Esophagus (tissue), 2 donors: ENCODE measurements at regions not wholly inside any gene's neighbourhood (a gene's known extent, or its start where the extent isn't known, plus 50 kb on each side); places are given as distances from the start of the nearest gene placed in this dataset.

ENCODE experiments used
- H3K27ac ChIP-seq, 2 donors: one replicate each; pipeline ENCODE4 v1.5.1; 2013; ENCODE audit warnings: low read depth in 2 of 2, mild to moderate bottlenecking in 2 of 2, inconsistent platforms in 1 of 2, low read length in 1 of 2, moderate library complexity in 1 of 2
- H3K27me3 ChIP-seq, 2 donors: one replicate each; pipeline ENCODE4 v1.6.1; 2013; ENCODE audit warnings: low read length in 2 of 2, control low read depth in 1 of 2, mild to moderate bottlenecking in 1 of 2; ENCODE audit not compliant: insufficient read depth in 2 of 2, control insufficient read depth in 1 of 2
- H3K36me3 ChIP-seq, 2 donors: one replicate each; pipeline ENCODE4 v1.6.1; 2013; ENCODE audit warnings: low read length in 1 of 2; ENCODE audit not compliant: control insufficient read depth in 2 of 2, insufficient read depth in 2 of 2
- H3K4me1 ChIP-seq, 2 donors: one replicate each; pipeline ENCODE4 v1.6.1; 2013; ENCODE audit warnings: low read length in 1 of 2; ENCODE audit not compliant: control insufficient read depth in 2 of 2, insufficient read depth in 2 of 2
- H3K4me3 ChIP-seq, 2 donors: one replicate each; pipeline ENCODE4 v1.5.1; 2013; ENCODE audit warnings: low read length in 2 of 2, mild to moderate bottlenecking in 2 of 2, low read depth in 1 of 2, moderate library complexity in 1 of 2
- H3K9me3 ChIP-seq, 2 donors: one replicate each; pipeline ENCODE4 v1.6.1; 2013; ENCODE audit warnings: mild to moderate bottlenecking in 2 of 2, low read depth in 1 of 2, low read length in 1 of 2, moderate library complexity in 1 of 2; ENCODE audit not compliant: control insufficient read depth in 2 of 2, insufficient read depth in 1 of 2
- WGBS, 2 donors: extraction: QIAGEN DNeasy Blood & Tissue Kit; methylation state at CpG; one replicate each; pipeline ENCODE4 v1.1.7; 2013; 5-methylcytosine and 5-hydroxymethylcytosine counted together
- donor health status: healthy with polysubstance abuse.
- donor health status: Bipolar disorder and iron deficiency.

DNA sequence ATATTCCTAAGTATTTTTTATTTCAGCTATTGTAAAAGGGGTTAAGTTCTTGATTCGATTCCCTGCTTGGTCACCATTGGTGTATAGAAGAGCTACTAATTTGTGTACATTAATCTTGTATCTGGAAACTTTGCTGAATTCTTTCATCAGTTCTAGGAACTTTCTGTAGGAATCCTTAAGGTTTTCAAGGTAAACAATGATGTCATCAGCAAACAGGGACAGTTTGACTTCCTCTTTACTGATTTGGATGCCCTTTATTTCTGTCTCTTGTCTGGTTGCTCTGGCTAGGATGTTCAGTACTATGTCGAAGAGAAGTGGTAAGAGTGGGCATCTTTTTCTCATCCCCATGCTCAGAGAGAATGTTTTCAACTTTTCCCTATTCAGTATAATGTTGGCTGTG is 252.7 kb downstream of the NR4A2 start:
- WGBS, 2 donors: 83 to 89% methylated on average over 2 of the region's 2 CpGs
- Histone ChIP-seq H3K27ac (no peak overlapping the region), H3K4me3 (no peak overlapping the region), H3K4me1 (peaks cover 0 to 4% of the 10 kb centered on the region in 2 donors), H3K36me3 (no peaks in the 10 kb centered on the region), H3K27me3 (no peaks in the 10 kb centered on the region), H3K9me3 (no peaks in the 10 kb centered on the region)

DNA sequence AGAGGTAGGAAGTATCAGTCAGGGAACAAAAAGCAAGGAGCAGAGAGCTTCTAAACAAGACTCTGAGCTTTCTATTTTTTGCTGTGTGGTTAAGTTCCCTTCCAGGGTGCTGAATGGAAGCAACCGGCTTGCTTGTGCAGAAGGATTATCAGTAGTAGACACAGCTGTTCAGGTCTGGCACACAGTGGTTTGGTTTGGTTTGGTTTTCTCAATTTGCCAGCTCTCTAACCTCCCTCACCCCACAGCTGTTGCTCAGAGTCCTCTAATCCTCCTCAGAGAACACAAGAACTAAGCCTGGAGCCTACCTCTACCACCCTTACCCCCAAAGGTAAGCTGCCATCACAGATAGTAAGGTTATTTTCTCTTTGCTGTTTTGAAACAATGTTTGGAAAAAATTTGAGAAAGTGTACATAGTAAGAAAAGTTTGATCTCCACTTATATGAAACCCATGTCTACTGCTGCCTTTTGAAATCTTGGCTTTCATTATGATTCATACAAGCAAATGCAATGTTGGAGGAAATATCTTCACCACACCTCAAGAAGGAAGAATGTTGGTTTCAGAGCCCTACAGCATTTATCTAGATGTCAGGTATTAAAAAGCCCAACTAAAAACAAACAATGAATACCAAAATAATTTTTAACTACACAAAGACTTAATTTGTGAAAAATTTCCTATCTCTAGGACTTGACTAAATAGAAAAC is 255.3 kb downstream of the NR4A2 start:
- H3K4me1 ChIP-seq: no peaks in the 10 kb centered on the region
- H3K4me3 ChIP-seq: no peak overlapping the region
- H3K36me3 ChIP-seq: no peaks in the 10 kb centered on the region
- H3K27ac ChIP-seq: peak overlapping the region; percentile 73 to 90
- no peaks in the 10 kb centered on the region for H3K9me3 ChIP-seq
- no peaks in the 10 kb centered on the region for H3K27me3 ChIP-seq
- WGBS, 2 donors: 28 to 36% methylated on average over 1 of the region's 1 CpG

DNA sequence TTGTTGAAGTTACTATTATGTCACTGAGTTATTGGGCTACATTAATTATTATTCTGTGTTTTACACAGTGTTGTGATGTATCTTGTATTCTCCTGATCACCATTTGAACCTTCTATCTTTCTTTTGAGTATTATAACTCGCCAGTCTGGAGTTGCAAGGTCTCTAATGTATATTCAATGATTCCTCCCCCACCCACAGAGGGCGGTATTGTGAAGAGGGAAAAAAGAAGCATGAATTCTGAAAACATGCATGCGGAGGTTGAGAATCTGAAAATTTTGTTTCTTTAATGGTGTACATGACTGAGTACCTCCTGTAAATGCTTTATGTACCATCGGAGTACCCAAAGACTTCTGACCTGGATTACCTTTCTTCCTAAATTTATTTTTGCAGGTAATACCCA is 266.6 kb downstream of the NR4A2 start:
- H3K4me3 ChIP-seq: no peak overlapping the region
- H3K9me3 ChIP-seq: peaks cover 0 to 2% of the 10 kb centered on the region in 2 donors
- no peaks in the 10 kb centered on the region for H3K4me1 ChIP-seq
- H3K36me3 ChIP-seq: no peaks in the 10 kb centered on the region
- WGBS, 2 donors: 80 to 83% methylated on average over 4 of the region's 4 CpGs
- no peak overlapping the region for H3K27ac ChIP-seq
- no peaks in the 10 kb centered on the region for H3K27me3 ChIP-seq

DNA sequence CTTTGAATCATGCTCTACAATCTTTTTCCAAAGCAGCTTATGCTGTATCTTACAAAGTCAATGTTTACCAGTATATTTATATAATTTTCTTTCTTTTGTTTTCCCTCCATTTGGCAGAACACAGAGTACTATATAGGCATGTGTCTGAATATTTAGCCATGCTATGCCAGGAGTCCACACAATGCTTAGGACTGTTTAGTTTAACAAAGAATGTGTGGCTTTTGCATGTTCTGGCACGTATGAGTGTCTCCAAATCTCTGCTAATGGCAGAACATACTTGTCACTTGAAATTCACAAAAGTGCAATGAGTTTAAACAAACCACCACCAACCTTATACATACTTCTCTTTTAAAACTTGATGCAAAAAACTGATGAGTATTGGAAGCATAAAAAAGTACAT is 268.0 kb downstream of the NR4A2 start:
- Histone ChIP-seq H3K36me3 (no peaks in the 10 kb centered on the region), H3K27ac (no peak overlapping the region), H3K4me3 (no peak overlapping the region), H3K4me1 (no peaks in the 10 kb centered on the region), H3K9me3 (peaks cover 0 to 2% of the 10 kb centered on the region in 2 donors), H3K27me3 (no peaks in the 10 kb centered on the region)
- WGBS, 2 donors: 23 to 42% methylated on average over 1 of the region's 1 CpG

DNA sequence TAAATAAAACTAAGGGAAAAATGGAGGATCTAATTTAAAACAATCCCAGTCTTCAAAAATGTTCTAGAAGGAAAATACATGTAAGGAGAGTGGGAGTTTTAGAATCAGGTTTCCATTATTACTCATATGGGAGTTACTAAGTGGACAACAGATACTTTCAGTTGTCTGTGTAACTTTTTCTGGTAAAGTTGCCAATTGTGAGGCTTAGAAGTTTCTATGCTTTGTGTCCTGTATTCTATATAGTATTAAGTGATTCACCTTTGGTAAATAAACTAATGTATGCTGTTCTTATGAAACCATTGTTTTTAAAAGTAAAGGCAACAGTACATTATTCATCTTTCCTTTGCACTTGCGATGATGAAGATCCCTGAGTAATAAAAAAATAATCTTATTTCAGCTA is 274.9 kb downstream of the NR4A2 start:
- H3K9me3 ChIP-seq: no peaks in the 10 kb centered on the region
- no peak overlapping the region for H3K27ac ChIP-seq
- H3K36me3 ChIP-seq: no peaks in the 10 kb centered on the region
- no peaks in the 10 kb centered on the region for H3K27me3 ChIP-seq
- peaks cover 3% of the 10 kb centered on the region in 2 donors for H3K4me1 ChIP-seq
- WGBS, 2 donors: 66 to 67% methylated on average over 1 of the region's 1 CpG
- no peak overlapping the region for H3K4me3 ChIP-seq

DNA sequence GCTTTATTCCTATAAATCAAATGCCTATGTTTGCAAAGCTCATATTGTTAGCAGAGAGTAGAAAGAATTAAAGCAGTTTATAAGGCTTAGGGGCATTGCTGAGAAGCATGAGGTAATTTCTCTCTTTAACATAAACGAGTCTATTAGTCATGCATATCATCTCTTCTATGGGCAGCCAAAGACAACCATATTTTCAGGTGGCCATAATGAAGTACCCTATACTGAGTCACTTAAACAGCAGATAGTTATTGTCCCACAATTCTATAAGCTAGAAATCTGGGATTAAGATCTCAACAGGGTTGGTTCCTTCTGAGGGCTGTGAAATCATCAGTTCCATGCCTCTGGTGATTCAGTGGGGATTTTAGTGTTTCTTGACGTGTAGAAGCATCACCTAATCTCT is 277.5 kb downstream of the NR4A2 start:
- H3K9me3 ChIP-seq: no peaks in the 10 kb centered on the region
- H3K27ac ChIP-seq: no peak overlapping the region
- no peaks in the 10 kb centered on the region for H3K36me3 ChIP-seq
- no peaks in the 10 kb centered on the region for H3K27me3 ChIP-seq
- 36 to 58% methylated on average over 2 of the region's 2 CpGs for WGBS, 2 donors
- H3K4me1 ChIP-seq: peaks cover 3% of the 10 kb centered on the region in 2 donors
- no peak overlapping the region for H3K4me3 ChIP-seq

DNA sequence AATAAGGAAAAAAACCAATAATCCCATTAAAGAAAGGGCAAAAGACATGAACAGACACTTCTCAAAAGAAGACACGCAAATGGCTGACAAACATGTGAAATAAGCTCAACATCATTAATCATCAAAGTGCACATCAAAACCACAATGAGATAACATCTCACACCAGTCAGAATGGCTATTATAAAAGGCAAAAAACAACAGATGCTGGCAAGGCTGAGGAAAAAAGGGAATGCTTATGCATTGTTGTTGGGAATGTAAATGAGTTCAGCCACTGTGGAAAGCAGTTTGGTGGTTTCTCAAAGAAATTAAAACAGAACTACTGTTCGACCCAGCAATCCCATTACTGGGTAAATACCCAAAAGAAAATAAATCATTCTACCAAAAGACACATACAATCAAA is 285.6 kb downstream of the NR4A2 start:
- Histone ChIP-seq H3K4me3 (no peak overlapping the region), H3K9me3 (peaks cover 0 to 2% of the 10 kb centered on the region in 2 donors), H3K36me3 (no peaks in the 10 kb centered on the region), H3K27ac (no peak overlapping the region), H3K4me1 (no peaks in the 10 kb centered on the region), H3K27me3 (no peaks in the 10 kb centered on the region)
- WGBS, 2 donors: 65 to 67% methylated on average over 2 of the region's 2 CpGs

DNA sequence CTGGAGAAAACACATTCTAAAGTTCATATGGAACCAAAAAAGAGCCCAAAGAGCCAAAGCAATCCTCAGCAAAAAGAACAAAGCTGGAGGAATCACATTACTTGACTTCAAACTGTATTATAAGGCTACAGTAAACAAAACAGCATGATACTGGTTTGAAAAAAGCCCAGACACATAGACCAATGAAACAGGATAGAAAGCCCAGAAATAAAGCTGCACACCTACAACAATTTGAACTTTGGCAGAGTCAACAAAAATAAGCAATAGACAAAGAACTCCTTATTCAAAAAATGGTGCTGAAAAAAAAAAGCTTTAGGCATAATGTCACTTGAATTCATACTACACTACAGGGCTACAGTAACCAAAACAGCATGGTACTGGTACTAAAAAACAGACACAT is 289.6 kb downstream of the NR4A2 start:
- Histone ChIP-seq H3K27me3 (no peaks in the 10 kb centered on the region), H3K4me3 (no peak overlapping the region), H3K27ac (no peak overlapping the region), H3K4me1 (no peaks in the 10 kb centered on the region), H3K9me3 (peaks cover 0 to 2% of the 10 kb centered on the region in 2 donors), H3K36me3 (no peaks in the 10 kb centered on the region)

- Histone ChIP-seq H3K27me3 (no peaks in the 10 kb centered on the region), H3K27ac (no peak overlapping the region), H3K4me3 (no peak overlapping the region), H3K36me3 (no peaks in the 10 kb centered on the region), H3K4me1 (no peaks in the 10 kb centered on the region), H3K9me3 (no peaks in the 10 kb centered on the region)
- WGBS, 2 donors: 86 to 98% methylated on average over 1 of the region's 1 CpG
Measured at GRCh38 chr2:156038021-156038420, 294.5 kb downstream of the NR4A2 start.

DNA sequence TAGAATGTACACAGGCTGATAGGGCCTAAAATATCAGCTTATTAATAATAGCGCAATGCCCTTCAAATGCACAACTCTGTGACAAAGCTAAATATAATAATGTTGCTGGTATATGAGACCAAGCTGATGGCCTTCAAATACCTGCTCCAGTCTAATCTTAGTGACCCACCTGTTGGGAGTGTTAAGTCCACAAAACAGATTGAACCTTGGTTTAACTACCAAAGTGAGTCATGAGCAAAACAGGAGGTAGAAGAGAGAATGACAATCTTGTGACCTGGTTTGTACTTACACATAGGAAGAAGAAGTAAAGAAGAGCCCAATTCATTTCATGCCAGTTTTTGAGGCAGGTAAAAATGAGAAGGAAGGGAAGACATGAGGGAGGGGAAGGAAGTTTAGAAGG is 295.0 kb downstream of the NR4A2 start:
- H3K27ac ChIP-seq: no peak overlapping the region

More for the DNA sequence above, 295.0 kb downstream of the NR4A2 start:
- 89 to 90% methylated on average over 1 of the region's 1 CpG for WGBS, 2 donors
- H3K9me3 ChIP-seq: no peaks in the 10 kb centered on the region
- no peaks in the 10 kb centered on the region for H3K4me1 ChIP-seq
- H3K27me3 ChIP-seq: no peaks in the 10 kb centered on the region
- H3K4me3 ChIP-seq: no peak overlapping the region
- no peaks in the 10 kb centered on the region for H3K36me3 ChIP-seq
